GM12878 (cell line): ENCODE measurements at regions not wholly inside any gene's neighbourhood (a gene's known extent, or its start where the extent isn't known, plus 50 kb on each side); places are given as distances from the start of the nearest gene placed in this dataset.

Experiments
- ATAC-seq: fragments of 200-7000 bp; cut with Tn5 transposase; 3 replicates; pipeline ENCODE4 v1.9.1; 2020; ENCODE audit warnings: mild to moderate bottlenecking, moderate library complexity
- BruUV-seq: library from RNA; stranded (reverse); fragments of 400-500 nt; replicated peaks from 2 replicates; lab custom pipeline; 2021; lab: Mats Ljungman, UMichigan
- CTCF ChIA-PET: fragments of 300-600 bp; sonication (Branson Sonifier 250); formaldehyde crosslinking; extraction: SDS; loops from one replicate; lab custom pipeline; 2021; ENCODE audit warnings: inconsistent platforms; lab: Yijun Ruan, JAX
- POLR2A ChIA-PET: fragments of 350-600 bp; formaldehyde crosslinking; extraction: SDS; loops from one replicate; lab custom pipeline; 2021; ENCODE audit warnings: inconsistent platforms; lab: Charles Lee
- RAD21 ChIA-PET: fragments of 300-600 bp; sonication (Branson Sonifier 250); formaldehyde crosslinking; loops from one replicate; lab custom pipeline; 2023; ENCODE audit warnings: antibody characterized with exemption; ENCODE audit not compliant: unreplicated experiment; lab: Charles Lee
- SMC1A ChIA-PET: fragments of 300-600 bp; sonication (Branson Sonifier 250); formaldehyde crosslinking; loops from one replicate; lab custom pipeline; 2023; ENCODE audit not compliant: unreplicated experiment, uncharacterized antibody; lab: Charles Lee
- DNase-seq: peaks from one replicate; pipeline ENCODE4 v3.0.0-alpha.2; 2011; ENCODE audit warnings: low read depth, low spot score
- FAIRE-seq: peaks from 3 replicates; lab custom pipeline; 2011; peaks lifted over from hg19 to GRCh38; lab: Jason Lieb, UNC
- H2AFZ ChIP-seq: 2 replicates; pipeline ENCODE4 v1.6.0; 2011; ENCODE audit warnings: low read depth, low read length, control low read depth; ENCODE audit not compliant: control insufficient read depth
- H3K27ac ChIP-seq: 2 replicates; pipeline ENCODE4 v1.5.1; 2011; ENCODE audit warnings: control low read depth; ENCODE audit not compliant: control insufficient read depth, insufficient read depth
- H3K27me3 ChIP-seq, 2 experiments: replicated peaks in 1 of 2; 2 replicates each; pipeline versions ENCODE4 v1.6.0 to v1.6.1; 2011; ENCODE audit warnings: low read length in 1 of 2; ENCODE audit not compliant: control insufficient read depth in 2 of 2, insufficient read depth in 2 of 2
- H3K36me3 ChIP-seq, 2 experiments: 2 replicates each; pipeline ENCODE4 v1.5.1; 2011; ENCODE audit warnings: low read length in 1 of 2; ENCODE audit not compliant: control insufficient read depth in 2 of 2, insufficient read depth in 2 of 2
- H3K4me1 ChIP-seq: 2 replicates; pipeline ENCODE4 v1.6.1; 2011; ENCODE audit warnings: mild to moderate bottlenecking, low read length, moderate library complexity, mixed read lengths; ENCODE audit not compliant: control insufficient read depth, insufficient read depth
- H3K4me2 ChIP-seq: 2 replicates; pipeline ENCODE4 v1.6.0; 2011; ENCODE audit warnings: control low read depth; ENCODE audit not compliant: control insufficient read depth, insufficient read depth
- H3K4me3 ChIP-seq: fragments of 200-600 bp; sonication (generic); 2 replicates; pipeline ENCODE4 v1.5.1; 2016
- H3K79me2 ChIP-seq: 2 replicates; pipeline ENCODE4 v1.6.0; 2011; ENCODE audit warnings: low read length; ENCODE audit not compliant: control insufficient read depth, insufficient read depth
- H3K9ac ChIP-seq: 2 replicates; pipeline ENCODE4 v1.8.0; 2011; ENCODE audit warnings: low read length, control low read depth, mixed read lengths; ENCODE audit not compliant: control insufficient read depth, insufficient read depth
- H3K9me3 ChIP-seq: replicated peaks from 3 replicates; pipeline ENCODE4 v1.5.1; 2011; ENCODE audit warnings: mild to moderate bottlenecking, low read length; ENCODE audit not compliant: control insufficient read depth, insufficient read depth
- H4K20me1 ChIP-seq: 2 replicates; pipeline ENCODE4 v1.6.0; 2011; ENCODE audit not compliant: control insufficient read depth, insufficient read depth
- MEF2A ChIP-seq: IDR thresholded peaks from 2 replicates; pipeline ENCODE4 v1.6.1; 2011; ENCODE audit warnings: low read depth, mild to moderate bottlenecking, low read length, moderate library complexity; ENCODE audit not compliant: insufficient read depth
- RAD51 ChIP-seq: fragments of 450-650 bp; IDR thresholded peaks from 2 replicates; pipeline ENCODE4 v1.6.1; 2016; ENCODE audit warnings: moderate library complexity, mild to moderate bottlenecking, inconsistent platforms
- TCF12 ChIP-seq: IDR thresholded peaks from 2 replicates; pipeline ENCODE4 v1.6.1; 2011; ENCODE audit warnings: low read depth, mild to moderate bottlenecking, low read length
- WGBS: methylation state at CpG from one replicate; pipeline ENCODE4 v1.1.6; 2016; ENCODE audit warnings: low lambda C conversion rate; ENCODE audit not compliant: insufficient replicate concordance, insufficient coverage; ENCODE audit errors: missing lambda C conversion rate; 5-methylcytosine and 5-hydroxymethylcytosine counted together
- in situ Hi-C: fragments of 300-500 bp; cut with MboI; formaldehyde crosslinking; loops from 9 replicates; pipeline ENCODE4 v1.14.3; 2018; ENCODE audit warnings: mixed read lengths
- intact Hi-C: fragments of 100-400 bp; cut with micrococcal nuclease; formaldehyde crosslinking; loops from one replicate; pipeline ENCODE4 v1.14.2; 2022; ENCODE audit not compliant: unreplicated experiment
- TF ChIP-seq, protein P1 (sequence below): fragments of 450-650 bp; IDR thresholded peaks from 2 replicates; pipeline ENCODE4 v1.6.1; 2017; ENCODE audit warnings: low read depth, mild to moderate bottlenecking, moderate library complexity
- TF ChIP-seq, protein P2 (sequence below): fragments of 450-650 bp; IDR thresholded peaks from 2 replicates; pipeline ENCODE4 v1.6.1; 2018; ENCODE audit warnings: mild to moderate bottlenecking, low read depth, moderate library complexity; ENCODE audit not compliant: partially characterized antibody

DNA sequence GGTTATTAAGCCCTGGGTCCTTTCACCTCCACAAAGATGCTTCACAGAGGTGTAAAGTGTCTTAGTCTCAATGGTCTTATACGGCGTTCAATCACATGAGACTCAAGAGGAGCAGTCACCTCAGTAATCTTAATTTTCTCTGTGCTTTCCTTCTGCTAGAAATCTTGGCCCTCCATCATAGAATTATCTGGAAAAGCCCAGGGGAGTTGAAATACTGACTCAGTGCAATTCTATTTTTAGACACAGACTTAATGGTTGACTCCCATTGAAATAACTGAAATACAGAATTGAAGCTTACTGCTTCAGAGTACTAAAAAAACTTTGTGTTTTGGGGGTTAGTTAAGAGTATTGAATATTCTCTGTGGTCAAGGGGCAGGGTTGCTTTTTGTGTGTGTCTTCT is 94.5 kb upstream of the IL15 start:
- RAD21 ChIA-PET, result no interaction called here
- no peak overlapping the region for H2AFZ ChIP-seq
- H3K79me2 ChIP-seq, result no peaks in the 10 kb centered on the region
- DNase-seq (no peak), ATAC-seq (no peak)
- WGBS, result 97% methylated on average over 2 of the region's 2 CpGs
- TF ChIP-seq, protein P1, sequence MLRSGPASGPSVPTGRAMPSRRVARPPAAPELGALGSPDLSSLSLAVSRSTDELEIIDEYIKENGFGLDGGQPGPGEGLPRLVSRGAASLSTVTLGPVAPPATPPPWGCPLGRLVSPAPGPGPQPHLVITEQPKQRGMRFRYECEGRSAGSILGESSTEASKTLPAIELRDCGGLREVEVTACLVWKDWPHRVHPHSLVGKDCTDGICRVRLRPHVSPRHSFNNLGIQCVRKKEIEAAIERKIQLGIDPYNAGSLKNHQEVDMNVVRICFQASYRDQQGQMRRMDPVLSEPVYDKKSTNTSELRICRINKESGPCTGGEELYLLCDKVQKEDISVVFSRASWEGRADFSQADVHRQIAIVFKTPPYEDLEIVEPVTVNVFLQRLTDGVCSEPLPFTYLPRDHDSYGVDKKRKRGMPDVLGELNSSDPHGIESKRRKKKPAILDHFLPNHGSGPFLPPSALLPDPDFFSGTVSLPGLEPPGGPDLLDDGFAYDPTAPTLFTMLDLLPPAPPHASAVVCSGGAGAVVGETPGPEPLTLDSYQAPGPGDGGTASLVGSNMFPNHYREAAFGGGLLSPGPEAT, result no peak
- no peak for TF ChIP-seq RAD51
- TF ChIP-seq, protein P2, sequence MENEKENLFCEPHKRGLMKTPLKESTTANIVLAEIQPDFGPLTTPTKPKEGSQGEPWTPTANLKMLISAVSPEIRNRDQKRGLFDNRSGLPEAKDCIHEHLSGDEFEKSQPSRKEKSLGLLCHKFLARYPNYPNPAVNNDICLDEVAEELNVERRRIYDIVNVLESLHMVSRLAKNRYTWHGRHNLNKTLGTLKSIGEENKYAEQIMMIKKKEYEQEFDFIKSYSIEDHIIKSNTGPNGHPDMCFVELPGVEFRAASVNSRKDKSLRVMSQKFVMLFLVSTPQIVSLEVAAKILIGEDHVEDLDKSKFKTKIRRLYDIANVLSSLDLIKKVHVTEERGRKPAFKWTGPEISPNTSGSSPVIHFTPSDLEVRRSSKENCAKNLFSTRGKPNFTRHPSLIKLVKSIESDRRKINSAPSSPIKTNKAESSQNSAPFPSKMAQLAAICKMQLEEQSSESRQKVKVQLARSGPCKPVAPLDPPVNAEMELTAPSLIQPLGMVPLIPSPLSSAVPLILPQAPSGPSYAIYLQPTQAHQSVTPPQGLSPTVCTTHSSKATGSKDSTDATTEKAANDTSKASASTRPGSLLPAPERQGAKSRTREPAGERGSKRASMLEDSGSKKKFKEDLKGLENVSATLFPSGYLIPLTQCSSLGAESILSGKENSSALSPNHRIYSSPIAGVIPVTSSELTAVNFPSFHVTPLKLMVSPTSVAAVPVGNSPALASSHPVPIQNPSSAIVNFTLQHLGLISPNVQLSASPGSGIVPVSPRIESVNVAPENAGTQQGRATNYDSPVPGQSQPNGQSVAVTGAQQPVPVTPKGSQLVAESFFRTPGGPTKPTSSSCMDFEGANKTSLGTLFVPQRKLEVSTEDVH, result no peak
- no peak for TF ChIP-seq MEF2A
- no peak for TF ChIP-seq TCF12
- TF ChIP-seq, all 136 proteins: peak for 0
- ChIA-PET CTCF (no interaction called here), POLR2A (no interaction called here), SMC1A (interaction anchor here (1.0 kb wide), 1 partner anchor 18 kb away, joined by 3 read pairs; no protein-coding TSS in a partner anchor)
- Histone ChIP-seq H3K9ac (no peak overlapping the region), H3K27ac (no peak overlapping the region), H3K4me3 (no peak overlapping the region), H3K36me3 (no peaks in the 10 kb centered on the region), H4K20me1 (no peaks in the 10 kb centered on the region), H3K4me1 (no peaks in the 10 kb centered on the region), H3K4me2 (no peak overlapping the region), H3K27me3 (no peaks in the 10 kb centered on the region), H3K9me3 (no peaks in the 10 kb centered on the region; the same call in 2 of the 3 replicates)
- in situ Hi-C loops, result no loop called here
- no peak for FAIRE-seq
- BruUV-seq, result no TSS peak
- intact Hi-C loops, result no loop called here
